ENCODE measurements at regions not wholly inside any gene's neighbourhood (a gene's known extent, or its start where the extent isn't known, plus 50 kb on each side); places are given as distances from the start of the nearest gene placed in this dataset.

GRCh38 chr3:118512301-118512700 is 522.3 kb downstream of the IGSF11 start:
- no peak for ATAC-seq
- no peaks in the 10 kb centered on the region for H3K27me3 ChIP-seq (ENCODE audit: insufficient read depth in 3 of 3, low read length in 2 of 3)
- TF ChIP-seq CTCF (IDR thresholded peaks at IDR 0.05) = no peak
- no peak overlapping the region for H3K27ac ChIP-seq
- no peak overlapping the region for H3K4me3 ChIP-seq
- intact Hi-C loops (cut with DNase I) = no loop called here
- no peaks in the 10 kb centered on the region for H3K4me1 ChIP-seq
- DNase-seq = no peak
- H3K36me3 ChIP-seq (ENCODE audit: insufficient read depth in 1 of 2, low read depth in 1 of 2) = no peaks in the 10 kb centered on the region
- no peaks in the 10 kb centered on the region for H3K9me3 ChIP-seq
- 64 to 76% (median 75%) methylated on average over 2 of the region's 2 CpGs for WGBS, 3 donors

GRCh38 chr3:118525077-118525476 is 509.6 kb downstream of the IGSF11 start:
- Histone ChIP-seq H3K9me3 (no peaks in the 10 kb centered on the region), H3K27ac (no peak overlapping the region), H3K4me3 (no peak overlapping the region), H3K27me3 (ENCODE audit: insufficient read depth in 3 of 3, low read length in 2 of 3) (no peaks in the 10 kb centered on the region), H3K4me1 (no peaks in the 10 kb centered on the region), H3K36me3 (ENCODE audit: insufficient read depth in 1 of 2, low read depth in 1 of 2) (no peaks in the 10 kb centered on the region)
- DNase-seq = no peak
- intact Hi-C loops (cut with DNase I) = no loop called here
- no peak for TF ChIP-seq CTCF (IDR thresholded peaks at IDR 0.05)
- 29 to 43% (median 39%) methylated on average over 3 of the region's 3 CpGs for WGBS, 3 donors
- ATAC-seq = no peak

GRCh38 chr3:118526758-118527513 is 507.7 kb downstream of the IGSF11 start:
- Histone ChIP-seq H3K9me3 (no peaks in the 10 kb centered on the region), H3K27me3 (ENCODE audit: insufficient read depth in 3 of 3, low read length in 2 of 3) (no peaks in the 10 kb centered on the region), H3K4me1 (no peaks in the 10 kb centered on the region), H3K36me3 (ENCODE audit: insufficient read depth in 1 of 2, low read depth in 1 of 2) (no peaks in the 10 kb centered on the region), H3K4me3 (no peak overlapping the region), H3K27ac (no peak overlapping the region)
- intact Hi-C loops (cut with DNase I) = no loop called here
- no peak for TF ChIP-seq CTCF (IDR thresholded peaks at IDR 0.05)
- ATAC-seq (no peak), DNase-seq (no peak)
- 59 to 75% (median 70%) methylated on average over 1 of the region's 1 CpG for WGBS, 3 donors

- Histone ChIP-seq H3K27me3 (ENCODE audit: insufficient read depth in 3 of 3, low read length in 2 of 3) (no peaks in the 10 kb centered on the region), H3K4me1 (no peaks in the 10 kb centered on the region), H3K9me3 (no peaks in the 10 kb centered on the region), H3K27ac (no peak overlapping the region), H3K4me3 (no peak overlapping the region), H3K36me3 (ENCODE audit: insufficient read depth in 1 of 2, low read depth in 1 of 2) (no peaks in the 10 kb centered on the region)
- no peak for TF ChIP-seq CTCF (IDR thresholded peaks at IDR 0.05)
- ATAC-seq (no peak), DNase-seq (no peak)
- intact Hi-C loops (cut with DNase I) = no loop called here
These were observed 507.1 kb downstream of the IGSF11 start for GRCh38 chr3:118527514-118528044.

- H3K4me3 ChIP-seq = no peak overlapping the region
- H3K36me3 ChIP-seq (ENCODE audit: insufficient read depth in 1 of 2, low read depth in 1 of 2) = no peaks in the 10 kb centered on the region
- intact Hi-C loops (cut with DNase I) = no loop called here
- TF ChIP-seq CTCF (IDR thresholded peaks at IDR 0.05) = no peak
- H3K4me1 ChIP-seq = no peaks in the 10 kb centered on the region
- H3K27ac ChIP-seq = no peak overlapping the region
- ATAC-seq = no peak
- H3K9me3 ChIP-seq = no peaks in the 10 kb centered on the region
- WGBS, 3 donors = 50 to 62% (median 59%) methylated on average over 2 of the region's 2 CpGs
- DNase-seq = no peak
- no peaks in the 10 kb centered on the region for H3K27me3 ChIP-seq (ENCODE audit: insufficient read depth in 3 of 3, low read length in 2 of 3)
These were observed 505.1 kb downstream of the IGSF11 start for GRCh38 chr3:118529554-118529953.
